KBM-7 (cell line): ENCODE measurements at regions not wholly inside any gene's neighbourhood (a gene's known extent, or its start where the extent isn't known, plus 50 kb on each side); places are given as distances from the start of the nearest gene placed in this dataset.
"Not testable (repeated sequence)": the region's sequence is repeated elsewhere in the genome, so short reads cannot be mapped to it uniquely, and the experiment has no call there.

Experiments used
- DNase-seq: peaks from one replicate; pipeline ENCODE4 v3.0.0-alpha.2; 2015
- in situ Hi-C: fragments of 300-500 bp; cut with MboI; formaldehyde crosslinking; loops from 2 replicates; pipeline ENCODE4 v1.14.3; 2020; ENCODE audit warnings: low sequenced_read_pairs, low pct_unique_long_range_greater_than_20kb, mixed read lengths

DNA sequence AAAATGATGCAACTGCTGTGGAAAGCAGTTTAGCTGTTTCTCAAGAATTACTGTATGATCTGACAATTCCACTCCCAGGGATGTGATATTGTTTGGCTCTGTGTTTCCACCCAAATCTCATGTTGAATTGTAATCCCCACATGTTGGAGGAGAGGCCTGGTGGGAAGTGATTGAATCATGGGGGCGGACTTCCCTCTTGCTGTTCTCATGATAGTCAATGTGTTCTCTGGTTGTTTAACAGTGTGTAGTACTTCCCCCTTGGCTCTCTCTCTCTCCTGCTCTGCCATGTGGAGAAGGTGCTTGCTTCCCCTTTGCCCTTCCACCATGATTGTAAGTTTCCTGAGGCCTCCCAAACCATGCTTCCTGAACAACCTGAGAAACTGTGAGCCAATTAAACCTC is 93.4 kb upstream of the CPM start:
- in situ Hi-C loops = no loop called here
- DNase-seq = peak; percentile 57

DNA sequence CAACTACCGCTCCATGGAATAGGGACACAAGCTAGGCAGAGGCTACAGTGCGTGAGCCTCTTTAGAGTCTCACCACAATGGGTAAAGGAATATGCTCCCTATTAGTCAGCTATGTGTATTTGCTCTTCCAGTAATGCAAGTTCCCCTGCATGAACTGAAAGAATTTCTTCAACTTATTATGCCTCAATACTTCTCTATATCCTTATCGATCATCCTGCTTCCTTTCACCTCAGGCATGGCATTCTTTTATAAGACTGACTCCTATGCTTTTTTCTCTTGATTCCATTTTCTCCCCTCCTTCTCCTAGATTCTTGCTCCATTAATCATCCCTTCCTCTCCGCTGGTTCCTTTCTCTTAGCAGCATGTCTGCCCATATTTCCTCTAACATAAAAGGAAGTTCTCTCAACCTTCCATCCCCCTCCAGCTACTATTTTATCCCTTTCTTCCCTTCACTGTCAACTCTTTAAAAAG is 94.5 kb upstream of the CPM start:
- no peak for DNase-seq
- in situ Hi-C loops = no loop called here

DNA sequence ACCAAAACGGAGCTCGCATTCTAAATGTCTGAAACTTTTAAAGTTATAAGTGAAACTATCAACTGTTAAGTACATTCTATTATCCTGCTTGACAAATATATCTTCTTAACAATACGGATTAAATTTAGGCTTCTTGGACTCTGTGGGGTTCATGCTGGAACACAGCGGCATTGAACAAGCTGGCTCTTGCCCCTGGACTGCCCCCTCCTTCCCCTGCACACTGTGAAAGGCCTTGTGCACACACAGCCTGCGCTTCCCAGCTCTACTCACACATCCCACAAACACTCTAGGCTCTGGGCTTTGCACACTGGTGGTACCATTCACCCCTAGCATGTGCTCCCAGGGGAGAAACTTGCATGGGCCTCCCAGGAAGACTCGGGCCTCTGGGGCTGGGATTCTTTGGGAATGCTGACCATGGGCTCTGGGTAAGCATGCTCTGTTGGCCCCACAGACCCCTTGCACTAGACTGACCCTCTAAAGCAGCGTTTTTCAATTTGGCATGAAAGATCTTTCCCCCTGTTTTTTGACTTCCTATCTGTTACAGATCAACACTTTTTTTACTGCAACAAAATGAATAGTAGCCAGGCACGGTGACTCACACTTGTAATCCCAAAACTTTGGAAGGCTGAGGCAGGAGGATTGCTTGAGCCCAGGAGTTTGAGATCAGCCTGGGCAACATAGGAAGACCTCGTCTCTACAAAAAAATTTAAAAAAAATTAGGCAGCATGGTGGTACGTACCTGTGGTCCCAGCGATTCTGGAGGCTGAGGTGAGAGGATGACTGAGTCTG is 96.2 kb upstream of the CPM start:
- no peak for DNase-seq
- in situ Hi-C loops = no loop called here

DNA sequence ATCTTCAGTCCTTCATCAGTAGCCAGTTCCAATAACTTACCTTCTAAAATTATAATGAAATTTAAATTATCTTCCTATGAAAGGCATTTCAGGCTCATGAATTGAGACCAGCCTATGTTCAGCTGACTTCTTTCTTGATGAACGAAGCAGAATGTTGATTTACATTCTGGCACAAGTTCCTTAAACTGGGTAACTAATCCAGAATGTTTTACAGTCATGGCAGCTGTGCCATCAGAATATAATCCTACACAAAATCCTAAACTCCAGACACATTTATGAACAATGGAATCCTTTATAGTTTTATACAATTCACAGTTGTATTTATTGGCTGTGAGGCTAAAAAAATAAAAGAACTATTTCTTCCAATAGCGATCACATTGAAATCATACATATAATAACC is 97.3 kb upstream of the CPM start:
- in situ Hi-C loops = no loop called here
- no peak for DNase-seq

DNA sequence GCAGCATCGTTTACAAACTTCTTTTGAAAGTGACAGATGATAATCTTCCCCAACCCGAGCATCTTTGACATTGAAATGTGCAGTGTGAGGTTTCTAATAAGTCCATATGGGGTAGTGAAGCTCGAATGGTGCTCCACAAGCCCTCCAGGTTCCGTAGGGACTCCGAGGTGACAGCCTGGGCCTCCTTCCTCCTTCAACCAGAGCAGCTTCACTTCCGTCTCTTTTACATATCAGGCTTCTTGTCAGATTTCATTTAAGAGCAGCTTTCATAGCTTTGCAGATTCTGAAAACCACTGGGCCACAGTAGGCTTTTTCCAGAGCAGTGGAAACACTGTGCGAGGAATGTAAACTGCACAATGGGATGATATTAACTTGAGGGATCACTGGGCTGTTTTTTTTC is 103.6 kb upstream of the CPM start:
- DNase-seq = no peak
- in situ Hi-C loops = no loop called here

DNA sequence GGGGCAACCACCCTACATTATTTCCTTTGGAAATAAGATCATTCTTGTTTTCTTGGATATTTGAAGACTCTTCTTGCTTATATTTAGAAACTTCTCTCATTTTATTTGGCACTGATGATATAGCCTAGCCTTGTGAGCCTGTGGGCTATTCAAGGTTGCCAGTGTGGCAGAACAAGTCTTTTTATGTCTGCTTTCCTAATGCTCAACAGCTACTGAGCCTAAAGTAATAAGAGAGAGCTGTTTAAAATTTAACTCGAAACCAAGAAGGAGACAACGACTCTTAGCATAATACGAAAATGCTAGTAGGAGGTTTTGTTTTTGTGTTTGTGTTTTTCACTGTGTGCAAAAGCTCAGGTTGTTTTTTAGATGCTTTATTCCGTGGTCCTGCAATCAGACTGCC is 104.0 kb upstream of the CPM start:
- no peak for DNase-seq
- in situ Hi-C loops = no loop called here

DNA sequence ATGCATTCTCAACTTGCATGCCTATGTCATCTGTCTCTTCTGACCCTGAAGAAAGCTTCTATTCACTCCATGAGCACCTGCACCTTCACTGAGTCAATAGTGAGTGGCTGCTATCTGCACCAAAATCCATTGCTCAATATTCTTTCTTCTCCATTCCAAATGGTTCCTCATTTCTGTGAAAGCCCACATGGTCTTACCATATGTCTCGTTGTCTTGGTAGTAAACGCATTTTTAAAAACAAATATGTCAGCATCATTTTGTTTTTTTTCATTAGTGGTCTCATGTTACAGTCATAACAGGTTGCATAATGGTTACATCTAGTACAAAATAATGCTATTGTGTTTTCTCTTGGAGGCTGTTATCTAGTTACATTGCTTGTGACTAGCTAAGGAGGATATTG is 106.9 kb upstream of the CPM start:
- in situ Hi-C loops = no loop called here
- DNase-seq = peak; percentile 63

DNA sequence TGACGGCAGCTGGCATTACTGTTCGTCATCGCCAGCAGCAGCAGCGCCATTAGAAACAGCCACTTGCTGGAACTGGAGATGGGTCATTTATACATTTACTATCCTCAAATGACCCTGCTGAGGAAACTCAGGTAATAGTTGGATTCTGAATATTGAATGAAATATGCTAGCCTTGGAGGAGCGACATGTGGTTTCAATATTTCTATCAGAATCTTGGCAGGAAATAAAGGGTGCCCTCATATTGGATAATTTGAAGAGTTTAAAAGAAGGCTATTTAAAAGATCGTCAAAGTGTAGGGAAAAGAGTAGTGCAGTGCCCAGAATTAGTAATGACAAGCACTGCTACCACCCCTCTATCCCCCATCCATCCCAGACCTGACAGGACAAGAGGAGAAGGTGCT is 109.6 kb upstream of the CPM start:
- no peak for DNase-seq
- in situ Hi-C loops = no loop called here

DNA sequence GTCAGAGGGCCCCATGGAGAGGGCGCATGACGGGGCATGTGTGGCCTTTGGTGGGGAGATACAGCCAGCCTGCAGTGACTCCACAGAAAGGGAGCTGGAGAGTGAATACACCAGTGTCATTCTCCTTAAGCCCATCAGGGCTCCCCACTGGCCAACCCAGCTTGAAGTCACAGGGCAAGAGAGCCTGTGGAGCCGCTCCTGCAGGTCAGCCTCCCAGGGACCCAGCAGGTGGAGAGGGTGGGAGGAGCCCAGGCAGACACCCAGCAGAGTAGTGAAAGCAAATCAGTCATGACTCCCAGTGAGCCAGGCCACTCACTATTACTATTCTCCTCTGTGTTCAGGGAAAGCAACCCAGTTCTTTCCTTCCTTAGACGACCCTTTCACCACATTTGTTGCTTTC is 110.0 kb upstream of the CPM start:
- in situ Hi-C loops = no loop called here
- no peak for DNase-seq

DNA sequence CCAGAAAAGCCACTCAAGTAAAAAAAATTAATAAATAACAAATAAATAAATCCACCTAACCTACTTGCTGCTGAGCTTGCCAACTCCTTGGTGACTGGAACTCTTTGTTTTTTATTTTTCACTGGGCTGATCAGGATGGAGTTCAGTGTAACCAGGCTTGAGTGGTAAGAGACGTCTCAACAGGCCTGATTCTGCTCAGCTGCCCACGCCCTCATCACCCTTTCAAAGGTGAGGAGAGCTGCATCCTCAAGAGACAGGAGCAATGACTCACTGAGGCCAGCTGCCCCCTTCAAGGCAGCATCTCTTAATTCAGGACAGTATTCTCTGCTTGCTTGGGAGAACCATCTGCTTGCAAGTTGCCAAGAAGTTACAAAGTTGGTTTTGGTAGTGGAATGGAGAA is 111.9 kb upstream of the CPM start:
- DNase-seq = no peak
- in situ Hi-C loops = no loop called here

DNA sequence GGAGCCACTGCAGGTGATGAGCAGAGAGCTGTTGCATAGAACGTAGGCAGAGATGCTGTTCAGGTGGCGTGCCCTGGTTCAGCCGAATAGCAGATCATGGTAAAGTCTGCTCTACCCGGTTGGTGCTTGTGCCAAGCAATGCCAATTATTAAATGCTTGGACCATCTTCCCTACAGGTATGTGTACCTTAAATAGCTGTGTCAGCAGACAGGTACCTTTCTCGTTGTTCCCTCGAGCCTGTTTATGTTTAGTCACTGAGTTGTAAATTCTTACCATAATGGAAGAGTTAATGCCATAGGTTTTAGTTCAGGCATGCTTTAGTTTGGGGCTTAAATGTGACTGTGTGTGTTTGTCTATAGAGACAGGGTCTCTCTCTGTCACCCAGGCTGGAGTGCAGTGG is 112.5 kb upstream of the CPM start:
- DNase-seq = no peak
- in situ Hi-C loops = no loop called here

DNA sequence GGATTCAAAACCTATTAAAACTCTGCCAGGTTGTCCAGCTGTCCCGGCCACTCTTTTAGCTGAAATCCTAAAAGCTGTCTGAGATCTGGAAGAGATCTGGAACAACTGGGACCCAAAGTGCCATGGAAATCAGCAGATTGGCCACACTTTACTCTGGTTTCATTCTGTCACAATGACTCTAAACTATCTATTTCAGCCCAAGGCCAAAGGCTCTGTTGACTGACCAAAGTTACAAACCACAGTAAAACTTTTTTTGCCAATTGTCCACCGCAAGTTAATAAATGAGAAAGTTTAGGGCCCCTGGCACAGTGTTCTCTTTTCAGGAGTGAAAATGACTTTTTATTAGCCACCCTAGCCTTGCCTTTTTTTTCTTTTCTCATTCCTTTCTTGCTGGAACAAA is 113.4 kb upstream of the CPM start:
- in situ Hi-C loops = no loop called here

DNA sequence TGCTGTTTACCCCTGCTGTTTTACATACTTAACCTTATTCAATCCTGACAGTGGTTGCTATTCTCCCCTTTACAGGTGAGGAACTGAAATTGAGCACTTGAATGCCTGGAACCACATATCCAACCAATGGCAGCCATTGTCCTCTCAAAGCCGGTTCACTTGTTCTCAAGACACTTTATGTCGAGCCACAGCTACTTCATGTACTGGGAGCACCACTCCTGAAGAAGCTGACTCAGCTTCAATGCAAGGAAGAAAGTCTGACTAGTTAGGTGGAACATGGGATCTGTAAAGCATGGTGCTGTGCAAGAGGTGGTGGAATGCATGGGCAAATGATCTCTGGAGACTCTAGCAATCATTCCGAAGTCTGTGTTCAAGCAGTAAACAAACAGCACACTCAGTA is 113.9 kb upstream of the CPM start:
- DNase-seq = no peak
- in situ Hi-C loops = no loop called here

More for the DNA sequence above, 113.4 kb upstream of the CPM start:
- no peak for DNase-seq

DNA sequence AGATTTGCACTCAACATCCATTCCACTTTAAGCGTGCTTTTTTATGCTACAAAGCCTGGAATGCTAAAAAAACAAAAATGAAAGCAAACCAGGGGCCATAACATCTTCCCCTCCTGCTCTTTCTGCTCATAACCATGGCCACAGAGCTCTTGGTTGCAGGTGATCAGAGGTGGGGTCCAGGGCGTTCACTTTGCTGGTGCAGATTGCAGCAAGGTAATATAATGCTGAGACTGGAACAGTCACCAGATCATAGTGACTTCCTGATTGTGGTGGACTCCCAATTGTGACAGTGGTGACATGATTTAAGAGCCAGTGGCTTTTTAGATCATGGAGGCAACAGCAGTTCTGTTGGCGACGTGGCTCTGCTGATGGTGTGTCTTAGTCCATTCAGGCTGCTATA is 115.0 kb upstream of the CPM start:
- in situ Hi-C loops = no loop called here

DNA sequence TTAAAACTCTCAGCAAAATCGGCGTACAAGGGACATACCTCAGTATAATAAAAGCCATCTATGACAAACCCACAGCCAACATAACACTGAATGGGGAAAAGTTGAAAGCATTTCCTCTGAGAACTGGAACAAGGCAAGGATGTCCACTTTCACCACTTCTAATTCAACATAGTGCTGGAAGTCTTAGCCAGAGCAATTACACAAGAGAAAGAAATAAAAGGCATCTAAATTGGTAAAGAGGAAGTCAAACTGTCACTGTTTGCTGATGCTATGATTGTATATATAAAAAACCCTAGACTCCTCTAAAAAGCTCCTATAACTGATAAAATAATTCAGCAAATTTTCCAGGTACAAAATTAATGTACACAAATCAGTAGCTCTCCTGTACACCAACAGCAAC is 116.9 kb upstream of the CPM start:
- DNase-seq, in situ Hi-C loops: not testable (repeated sequence)

More for the DNA sequence above, 115.0 kb upstream of the CPM start:
- no peak for DNase-seq

DNA sequence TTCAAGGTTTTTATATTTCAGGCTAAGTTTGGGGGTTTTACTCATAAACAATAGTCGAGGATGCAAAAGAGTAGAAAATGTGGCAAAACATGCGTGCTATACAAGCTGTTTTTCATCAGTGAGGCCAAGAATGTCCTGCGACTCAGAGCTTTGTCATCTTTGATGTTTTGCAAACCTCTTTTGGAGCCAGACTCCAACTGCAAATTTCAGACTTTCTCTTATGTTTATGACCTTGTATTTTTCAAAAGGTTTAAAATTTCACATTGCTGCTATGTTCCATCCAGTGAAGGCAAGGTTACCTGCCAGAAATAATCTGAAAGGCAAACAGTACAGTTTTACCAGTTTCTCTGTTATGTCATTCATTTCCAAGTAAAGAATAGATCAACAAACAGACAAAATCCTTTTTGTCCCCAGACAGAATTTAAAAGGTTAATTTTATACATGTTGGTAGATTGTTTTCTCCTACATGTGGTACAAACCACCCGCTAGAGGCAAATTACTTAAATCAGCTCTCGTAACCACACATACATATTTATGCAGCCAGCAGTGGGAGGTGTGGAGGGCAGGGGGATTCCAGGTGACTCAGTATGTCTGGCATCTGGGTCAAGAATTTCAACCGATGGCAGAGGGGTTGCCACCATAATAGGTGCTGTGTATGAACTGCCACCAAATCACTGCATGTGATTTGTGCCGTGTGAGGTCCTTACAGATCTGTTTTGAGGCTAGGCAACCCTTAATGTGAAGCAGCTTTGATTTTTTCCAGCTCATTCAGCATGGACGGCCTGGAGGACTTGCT is 119.8 kb upstream of the CPM start:
- in situ Hi-C loops = no loop called here
- no peak for DNase-seq

DNA sequence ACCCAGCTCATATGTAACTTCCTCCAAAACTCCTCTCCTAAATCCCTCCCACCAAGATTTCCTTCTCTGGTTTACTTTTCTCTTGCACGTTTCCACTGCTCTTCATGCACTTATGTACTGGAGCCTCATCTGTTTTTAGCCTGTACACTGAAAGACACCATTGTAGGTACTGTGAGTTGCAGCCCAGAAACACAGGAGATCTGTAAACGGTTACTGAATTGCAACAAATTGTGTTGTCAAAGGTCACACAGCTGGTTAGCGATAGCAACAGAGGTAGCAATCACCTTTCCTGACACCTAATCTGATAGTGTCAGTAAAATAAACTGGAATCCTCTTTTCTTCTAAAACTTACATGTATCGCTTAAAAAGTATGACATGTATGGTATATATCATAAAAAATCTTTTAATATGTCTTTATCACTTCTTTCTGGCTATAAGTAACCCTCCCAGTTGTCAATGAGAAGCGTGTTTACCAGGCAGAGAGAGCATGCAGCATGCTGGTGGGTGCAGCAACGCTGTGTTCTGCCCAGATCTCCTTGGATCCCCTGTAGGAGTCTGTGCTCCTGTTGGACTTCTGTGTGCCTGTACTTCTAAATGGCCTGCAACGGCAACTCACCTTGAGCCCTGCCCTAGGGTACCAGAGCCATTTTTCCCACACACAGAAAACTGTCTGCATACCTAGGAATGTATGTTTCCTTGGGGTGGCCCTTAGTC is 121.5 kb upstream of the CPM start:
- in situ Hi-C loops = no loop called here
- DNase-seq = no peak

DNA sequence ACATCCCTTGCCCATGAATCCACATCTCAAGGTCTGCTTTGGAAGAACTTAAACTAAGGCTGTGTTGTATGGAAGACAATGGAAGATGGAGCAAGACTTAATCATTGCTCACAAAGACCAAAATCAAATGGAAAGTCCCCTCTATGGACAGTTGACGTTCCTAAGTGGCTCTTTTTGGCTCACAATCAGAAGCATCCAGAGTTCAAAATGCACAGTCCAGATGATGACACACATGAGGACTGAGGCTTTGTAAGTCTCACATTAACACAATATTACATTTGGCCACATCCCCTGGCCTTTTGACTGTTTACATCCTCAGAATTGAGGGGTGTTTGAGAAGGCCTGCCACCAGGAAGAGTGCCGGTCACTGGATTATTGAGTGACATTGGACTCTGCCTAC is 122.3 kb upstream of the CPM start:
- no peak for DNase-seq
- in situ Hi-C loops = no loop called here

DNA sequence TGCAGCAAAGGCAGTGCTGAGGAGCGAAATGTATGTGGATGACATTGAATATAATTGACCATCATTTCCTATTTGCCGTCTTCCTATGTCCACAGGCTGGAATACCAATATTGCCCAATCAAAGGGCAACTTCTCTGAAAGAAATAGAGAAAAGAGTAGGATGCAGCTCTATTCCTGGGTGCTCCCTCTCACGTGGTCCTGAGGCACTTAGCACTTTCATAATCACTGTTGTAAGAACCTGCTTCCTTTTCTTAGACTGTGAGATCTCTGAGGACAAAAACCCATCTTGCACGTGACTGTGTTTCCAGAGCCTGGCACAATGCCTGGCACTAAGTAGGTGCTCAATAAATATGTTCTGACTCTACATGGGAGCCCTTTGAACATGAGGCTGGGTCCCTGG is 122.7 kb upstream of the CPM start:
- in situ Hi-C loops = no loop called here
- no peak for DNase-seq
